Activated CD4-positive, alpha-beta T cell treated with anti-CD3 and anti-CD28 coated beads, Interleukin-2, amount 10 ng/mL, durations not matched to agents 24 days and 14 days (primary cell): ENCODE measurements at regions not wholly inside any gene's neighbourhood (a gene's known extent, or its start where the extent isn't known, plus 50 kb on each side); places are given as distances from the start of the nearest gene placed in this dataset.

Experiments used
- DNase-seq: peaks from one replicate; pipeline ENCODE4 v3.0.0; 2022
- H3K27ac Mint-ChIP-seq: one replicate; pipeline ENCODE4 v1.8.0; 2022; ENCODE audit warnings: mild to moderate bottlenecking, mixed read lengths
- H3K27me3 Mint-ChIP-seq: one replicate; pipeline ENCODE4 v1.8.0; 2022; ENCODE audit warnings: mixed read lengths
- H3K36me3 Mint-ChIP-seq: one replicate; pipeline ENCODE4 v1.8.0; 2022; ENCODE audit warnings: low read depth, mild to moderate bottlenecking, mixed read lengths
- H3K4me1 Mint-ChIP-seq: one replicate; pipeline ENCODE4 v1.8.0; 2021; ENCODE audit warnings: mixed read lengths
- H3K4me3 Mint-ChIP-seq: one replicate; pipeline ENCODE4 v1.8.0; 2022; ENCODE audit warnings: mild to moderate bottlenecking, moderate library complexity, mixed read lengths
- H3K9me3 Mint-ChIP-seq: one replicate; pipeline ENCODE4 v1.8.0; 2021; ENCODE audit warnings: mixed read lengths
- intact Hi-C: fragments of 100-400 bp; cut with micrococcal nuclease; formaldehyde crosslinking; loops from one replicate; pipeline ENCODE4 v1.15.1; 2023

- no peak for DNase-seq
- peaks cover 14% of the 10 kb centered on the region for H3K4me1 Mint-ChIP-seq
- no peak overlapping the region for H3K4me3 Mint-ChIP-seq
- intact Hi-C loops: no loop called here
- H3K27ac Mint-ChIP-seq: no peak overlapping the region
- peaks cover 7% of the 10 kb centered on the region for H3K27me3 Mint-ChIP-seq
- no peaks in the 10 kb centered on the region for H3K9me3 Mint-ChIP-seq
- no peaks in the 10 kb centered on the region for H3K36me3 Mint-ChIP-seq
Observed at GRCh38 chr7:142351145-142351544, 93.3 kb upstream of the PRSS58 start.

- DNase-seq: no peak
- Mint-ChIP-seq H3K4me1 (peaks cover 14% of the 10 kb centered on the region), H3K27me3 (peaks cover 9% of the 10 kb centered on the region), H3K27ac (no peak overlapping the region), H3K9me3 (no peaks in the 10 kb centered on the region), H3K36me3 (no peaks in the 10 kb centered on the region), H3K4me3 (no peak overlapping the region)
- intact Hi-C loops: no loop called here
Observed at GRCh38 chr7:142349670-142350405, 92.0 kb upstream of the PRSS58 start.

- H3K27ac Mint-ChIP-seq: no peak overlapping the region
- H3K9me3 Mint-ChIP-seq: no peaks in the 10 kb centered on the region
- H3K4me1 Mint-ChIP-seq: peaks cover 12% of the 10 kb centered on the region
- H3K36me3 Mint-ChIP-seq: no peaks in the 10 kb centered on the region
- H3K27me3 Mint-ChIP-seq: peaks cover 8% of the 10 kb centered on the region
- H3K4me3 Mint-ChIP-seq: no peak overlapping the region
- no peak for DNase-seq
- intact Hi-C loops: no loop called here
Observed at GRCh38 chr7:142348921-142349405, 91.1 kb upstream of the PRSS58 start.

GRCh38 chr7:142348100-142348499, 90.2 kb upstream of the PRSS58 start:
- Mint-ChIP-seq H3K27ac (peak overlapping the region; percentile 13), H3K36me3 (no peaks in the 10 kb centered on the region), H3K9me3 (no peaks in the 10 kb centered on the region), H3K4me1 (peaks cover 6% of the 10 kb centered on the region), H3K27me3 (peaks cover 11% of the 10 kb centered on the region), H3K4me3 (no peak overlapping the region)
- no peak for DNase-seq
- intact Hi-C loops: no loop called here

- DNase-seq: no peak
- intact Hi-C loops: no loop called here
- Mint-ChIP-seq H3K27me3 (peaks cover 11% of the 10 kb centered on the region), H3K9me3 (no peaks in the 10 kb centered on the region), H3K36me3 (no peaks in the 10 kb centered on the region), H3K4me3 (no peak overlapping the region), H3K4me1 (peaks cover under 1% of the 10 kb centered on the region), H3K27ac (peak overlapping the region; percentile 21)
Observed at GRCh38 chr7:142347091-142347490, 89.2 kb upstream of the PRSS58 start.

GRCh38 chr7:142345811-142346210, 88.0 kb upstream of the PRSS58 start:
- Mint-ChIP-seq H3K4me1 (no peaks in the 10 kb centered on the region), H3K36me3 (no peaks in the 10 kb centered on the region), H3K9me3 (no peaks in the 10 kb centered on the region), H3K27me3 (peaks cover 15% of the 10 kb centered on the region), H3K27ac (no peak overlapping the region), H3K4me3 (no peak overlapping the region)
- intact Hi-C loops: no loop called here
- DNase-seq: no peak

GRCh38 chr7:142338633-142339501, 81.0 kb upstream of the PRSS58 start:
- no peaks in the 10 kb centered on the region for H3K9me3 Mint-ChIP-seq
- peak; percentile 63 for DNase-seq
- peak overlapping the region; percentile 1 for H3K27ac Mint-ChIP-seq
- intact Hi-C loops: no loop called here
- no peaks in the 10 kb centered on the region for H3K36me3 Mint-ChIP-seq
- peaks cover 8% of the 10 kb centered on the region for H3K4me1 Mint-ChIP-seq
- H3K27me3 Mint-ChIP-seq: peaks cover 23% of the 10 kb centered on the region
- no peak overlapping the region for H3K4me3 Mint-ChIP-seq

GRCh38 chr7:142337054-142338001, 79.5 kb upstream of the PRSS58 start:
- Mint-ChIP-seq H3K27me3 (peaks cover 22% of the 10 kb centered on the region), H3K4me1 (peaks cover 8% of the 10 kb centered on the region), H3K9me3 (no peaks in the 10 kb centered on the region), H3K4me3 (peak overlapping the region; percentile 16), H3K27ac (peak overlapping the region; percentile 79), H3K36me3 (no peaks in the 10 kb centered on the region)
- intact Hi-C loops: loop anchor here (1.0 kb wide), 1 partner anchor 472 kb away; no protein-coding TSS in a partner anchor
- no peak for DNase-seq

- H3K4me3 Mint-ChIP-seq: no peak overlapping the region
- intact Hi-C loops: no loop called here
Observed at GRCh38 chr7:142334806-142335205, 76.9 kb upstream of the PRSS58 start.

GRCh38 chr7:142334236-142334635, 76.4 kb upstream of the PRSS58 start:
- no peak overlapping the region for H3K27ac Mint-ChIP-seq
- intact Hi-C loops: no loop called here
- H3K4me1 Mint-ChIP-seq: peaks cover 8% of the 10 kb centered on the region
- H3K27me3 Mint-ChIP-seq: peaks cover 17% of the 10 kb centered on the region
- H3K36me3 Mint-ChIP-seq: no peaks in the 10 kb centered on the region
- no peak overlapping the region for H3K4me3 Mint-ChIP-seq
- no peaks in the 10 kb centered on the region for H3K9me3 Mint-ChIP-seq
- no peak for DNase-seq

More at GRCh38 chr7:142334806-142335205, 76.9 kb upstream of the PRSS58 start:
- no peaks in the 10 kb centered on the region for H3K36me3 Mint-ChIP-seq
- peaks cover 18% of the 10 kb centered on the region for H3K27me3 Mint-ChIP-seq
- no peak overlapping the region for H3K27ac Mint-ChIP-seq
- H3K9me3 Mint-ChIP-seq: no peaks in the 10 kb centered on the region
- no peak for DNase-seq
- peaks cover 8% of the 10 kb centered on the region for H3K4me1 Mint-ChIP-seq

GRCh38 chr7:142332421-142332820, 74.6 kb upstream of the PRSS58 start:
- Mint-ChIP-seq H3K4me3 (no peak overlapping the region), H3K36me3 (no peaks in the 10 kb centered on the region), H3K9me3 (no peaks in the 10 kb centered on the region), H3K27ac (no peak overlapping the region), H3K4me1 (peaks cover 8% of the 10 kb centered on the region), H3K27me3 (peaks cover 13% of the 10 kb centered on the region)
- DNase-seq: no peak
- intact Hi-C loops: no loop called here

- Mint-ChIP-seq H3K27me3 (peaks cover 9% of the 10 kb centered on the region), H3K4me3 (peak overlapping the region; percentile 47), H3K4me1 (peaks cover 4% of the 10 kb centered on the region), H3K9me3 (no peaks in the 10 kb centered on the region), H3K36me3 (no peaks in the 10 kb centered on the region), H3K27ac (no peak overlapping the region)
- intact Hi-C loops: no loop called here
- DNase-seq: no peak
Observed at GRCh38 chr7:142331941-142332340, 74.1 kb upstream of the PRSS58 start.

GRCh38 chr7:142329062-142329790, 71.4 kb upstream of the PRSS58 start:
- no peak overlapping the region for H3K4me3 Mint-ChIP-seq
- no peak for DNase-seq
- H3K36me3 Mint-ChIP-seq: no peaks in the 10 kb centered on the region
- no peaks in the 10 kb centered on the region for H3K9me3 Mint-ChIP-seq
- peaks cover 6% of the 10 kb centered on the region for H3K4me1 Mint-ChIP-seq
- H3K27me3 Mint-ChIP-seq: peaks cover 6% of the 10 kb centered on the region
- no peak overlapping the region for H3K27ac Mint-ChIP-seq
- intact Hi-C loops: loop anchor here (10.0 kb wide), 1 partner anchor 886 kb away; no protein-coding TSS in a partner anchor
